ENCODE measurements at regions not wholly inside any gene's neighbourhood (a gene's known extent, or its start where the extent isn't known, plus 50 kb on each side); places are given as distances from the start of the nearest gene placed in this dataset.

- Histone ChIP-seq H3K9me3 (no peaks in the 10 kb centered on the region), H3K27ac (no peak overlapping the region), H3K4me3 (no peak overlapping the region), H3K4me1 (no peaks in the 10 kb centered on the region), H3K27me3 (no peaks in the 10 kb centered on the region), H3K36me3 (no peaks in the 10 kb centered on the region)
- no peak for DNase-seq
- intact Hi-C loops (cut with DNase I), result no loop called here
- TF ChIP-seq POLR2A (IDR thresholded peaks at IDR 0.05) (no peak), CTCF (IDR thresholded peaks at IDR 0.05) (no peak), EP300 (IDR thresholded peaks at IDR 0.05) (no peak), POLR2AphosphoS5 (IDR thresholded peaks at IDR 0.05) (no peak)
- WGBS, 2 donors, result 93 to 96% methylated on average over 2 of the region's 2 CpGs
Observed at GRCh38 chr3:139128803-139129202, 84.1 kb upstream of the PRR23C start.

- Histone ChIP-seq H3K9me3 (no peaks in the 10 kb centered on the region), H3K4me1 (no peaks in the 10 kb centered on the region), H3K27me3 (no peaks in the 10 kb centered on the region), H3K36me3 (no peaks in the 10 kb centered on the region), H3K4me3 (no peak overlapping the region), H3K27ac (no peak overlapping the region)
- no peak for DNase-seq
- intact Hi-C loops (cut with DNase I), result no loop called here
- WGBS, 2 donors, result 89 to 97% methylated on average over 2 of the region's 2 CpGs
- TF ChIP-seq POLR2A (IDR thresholded peaks at IDR 0.05) (no peak), CTCF (IDR thresholded peaks at IDR 0.05) (no peak), POLR2AphosphoS5 (IDR thresholded peaks at IDR 0.05) (no peak), EP300 (IDR thresholded peaks at IDR 0.05) (no peak)
Observed at GRCh38 chr3:139129892-139130291, 85.2 kb upstream of the PRR23C start.

GRCh38 chr3:139130390-139131140, 85.9 kb upstream of the PRR23C start:
- Histone ChIP-seq H3K9me3 (no peaks in the 10 kb centered on the region), H3K4me1 (no peaks in the 10 kb centered on the region), H3K4me3 (no peak overlapping the region), H3K36me3 (no peaks in the 10 kb centered on the region), H3K27me3 (no peaks in the 10 kb centered on the region), H3K27ac (no peak overlapping the region)
- intact Hi-C loops (cut with DNase I), result no loop called here
- no peak for DNase-seq
- TF ChIP-seq POLR2A (IDR thresholded peaks at IDR 0.05) (no peak), POLR2AphosphoS5 (IDR thresholded peaks at IDR 0.05) (no peak), EP300 (IDR thresholded peaks at IDR 0.05) (no peak), CTCF (IDR thresholded peaks at IDR 0.05) (no peak)
- WGBS, 2 donors, result 76 to 83% methylated on average over 3 of the region's 3 CpGs

GRCh38 chr3:139131951-139132350, 87.3 kb upstream of the PRR23C start:
- Histone ChIP-seq H3K4me3 (no peak overlapping the region), H3K27me3 (no peaks in the 10 kb centered on the region), H3K4me1 (no peaks in the 10 kb centered on the region), H3K9me3 (no peaks in the 10 kb centered on the region), H3K27ac (no peak overlapping the region), H3K36me3 (no peaks in the 10 kb centered on the region)
- intact Hi-C loops (cut with DNase I), result no loop called here
- WGBS, 2 donors, result 94 to 95% methylated on average over 1 of the region's 1 CpG
- no peak for DNase-seq
- TF ChIP-seq CTCF (IDR thresholded peaks at IDR 0.05), result no peak
- no peak for TF ChIP-seq POLR2A (IDR thresholded peaks at IDR 0.05)
- TF ChIP-seq POLR2AphosphoS5 (IDR thresholded peaks at IDR 0.05), result no peak
- no peak for TF ChIP-seq EP300 (IDR thresholded peaks at IDR 0.05)

- TF ChIP-seq EP300 (IDR thresholded peaks at IDR 0.05), result no peak
- TF ChIP-seq CTCF (IDR thresholded peaks at IDR 0.05), result no peak
- no peak for TF ChIP-seq POLR2A (IDR thresholded peaks at IDR 0.05)
- no peak for TF ChIP-seq POLR2AphosphoS5 (IDR thresholded peaks at IDR 0.05)
- Histone ChIP-seq H3K36me3 (no peaks in the 10 kb centered on the region), H3K27ac (no peak overlapping the region), H3K4me3 (no peak overlapping the region), H3K27me3 (no peaks in the 10 kb centered on the region), H3K9me3 (no peaks in the 10 kb centered on the region), H3K4me1 (no peaks in the 10 kb centered on the region)
- intact Hi-C loops (cut with DNase I), result no loop called here
- 89% methylated on average over 1 of the region's 1 CpG for WGBS, 2 donors
- DNase-seq, result no peak
Observed at GRCh38 chr3:139132976-139133375, 88.3 kb upstream of the PRR23C start.

Measured in sigmoid colon (tissue), 6 donors.